H9 (cell line): ENCODE measurements at regions not wholly inside any gene's neighbourhood (a gene's known extent, or its start where the extent isn't known, plus 50 kb on each side); places are given as distances from the start of the nearest gene placed in this dataset.

Experiments
- DNase-seq: peaks from one replicate; pipeline ENCODE4 v3.0.0-alpha.2; 2017
- H2AFZ ChIP-seq: one replicate; pipeline ENCODE4 v1.6.1; 2013; ENCODE audit warnings: mild to moderate bottlenecking, low read length, control low read depth, moderate library complexity
- H2AK5ac ChIP-seq: 2 replicates; pipeline ENCODE4 v1.6.1; 2013; ENCODE audit warnings: low read length, control low read depth, mixed read lengths; ENCODE audit not compliant: insufficient read length
- H2BK120ac ChIP-seq: one replicate; pipeline ENCODE4 v1.6.1; 2013; ENCODE audit warnings: low read depth, mild to moderate bottlenecking, low read length, control low read depth, inconsistent platforms; ENCODE audit not compliant: poor library complexity, severe bottlenecking
- H2BK12ac ChIP-seq: 2 replicates; pipeline ENCODE4 v1.6.1; 2013; ENCODE audit warnings: low read length, control low read depth, mixed read lengths, low read depth; ENCODE audit not compliant: insufficient read length
- H2BK15ac ChIP-seq: 2 replicates; pipeline ENCODE4 v1.6.1; 2013; ENCODE audit warnings: low read depth, low read length, control low read depth
- H2BK20ac ChIP-seq: one replicate; pipeline ENCODE4 v1.6.1; 2013; ENCODE audit warnings: low read depth, mild to moderate bottlenecking, low read length, control low read depth, inconsistent platforms; ENCODE audit not compliant: poor library complexity, severe bottlenecking
- H2BK5ac ChIP-seq: 2 replicates; pipeline ENCODE4 v1.6.1; 2013; ENCODE audit warnings: low read length, control low read depth, mixed read lengths; ENCODE audit not compliant: insufficient read length
- H3K14ac ChIP-seq: 2 replicates; pipeline ENCODE4 v1.6.1; 2013; ENCODE audit warnings: low read length, control low read depth; ENCODE audit not compliant: insufficient read depth
- H3K18ac ChIP-seq: 2 replicates; pipeline ENCODE4 v1.6.1; 2013; ENCODE audit warnings: low read depth, mild to moderate bottlenecking, mixed read lengths, low read length, control low read depth; ENCODE audit not compliant: insufficient read length
- H3K23ac ChIP-seq: 2 replicates; pipeline ENCODE4 v1.6.1; 2013; ENCODE audit warnings: low read length, control low read depth, mixed read lengths, low read depth; ENCODE audit not compliant: insufficient read length
- H3K23me2 ChIP-seq: 2 replicates; pipeline ENCODE4 v1.6.1; 2013; ENCODE audit warnings: low read depth, mild to moderate bottlenecking, mixed read lengths, low read length, control low read depth; ENCODE audit not compliant: insufficient read length, poor library complexity, severe bottlenecking
- H3K27ac ChIP-seq: 2 replicates; pipeline ENCODE4 v1.5.1; 2013; ENCODE audit warnings: low read length, control low read depth, mixed read lengths, low read depth; ENCODE audit not compliant: insufficient read length
- H3K27me3 ChIP-seq: 2 replicates; pipeline ENCODE4 v1.6.1; 2013; ENCODE audit warnings: low read length, control low read depth, inconsistent platforms; ENCODE audit not compliant: insufficient read depth
- H3K4ac ChIP-seq: 2 replicates; pipeline ENCODE4 v1.6.1; 2013; ENCODE audit warnings: low read depth, mild to moderate bottlenecking, control low read depth, inconsistent platforms, low read length, moderate library complexity
- H3K4me1 ChIP-seq: 2 replicates; pipeline ENCODE4 v1.6.1; 2013; ENCODE audit warnings: low read length, control low read depth, inconsistent platforms; ENCODE audit not compliant: insufficient read depth
- H3K4me2 ChIP-seq: 2 replicates; pipeline ENCODE4 v1.6.1; 2013; ENCODE audit warnings: low read length, control low read depth, mixed read lengths; ENCODE audit not compliant: insufficient read length, insufficient read depth
- H3K56ac ChIP-seq: 2 replicates; pipeline ENCODE4 v1.6.1; 2013; ENCODE audit warnings: low read depth, mild to moderate bottlenecking, mixed read lengths, low read length, control low read depth; ENCODE audit not compliant: insufficient read length
- H3K79me1 ChIP-seq: 2 replicates; pipeline ENCODE4 v1.6.1; 2013; ENCODE audit warnings: low read depth, mild to moderate bottlenecking, moderate library complexity, low read length, control low read depth, inconsistent platforms; ENCODE audit not compliant: insufficient read depth, poor library complexity, severe bottlenecking
- H3K79me2 ChIP-seq: 2 replicates; pipeline ENCODE4 v1.6.1; 2013; ENCODE audit warnings: low read length, control low read depth, inconsistent platforms; ENCODE audit not compliant: insufficient read depth
- H3K9ac ChIP-seq: 2 replicates; pipeline ENCODE4 v1.6.1; 2013; ENCODE audit warnings: low read length, control low read depth, mixed read lengths; ENCODE audit not compliant: insufficient read length; ENCODE audit errors: extremely low read depth
- H3K9me3 ChIP-seq: one replicate; pipeline ENCODE4 v1.6.1; 2013; ENCODE audit warnings: low read depth, low read length, inconsistent platforms; ENCODE audit not compliant: control insufficient read depth
- H3T11ph ChIP-seq: one replicate; pipeline ENCODE4 v1.6.1; 2013; ENCODE audit warnings: mild to moderate bottlenecking, low read length, control low read depth, inconsistent platforms
- H4K20me1 ChIP-seq: one replicate; pipeline ENCODE4 v1.6.1; 2013; ENCODE audit not compliant: control insufficient read depth, insufficient read length, insufficient read depth
- H4K5ac ChIP-seq: 2 replicates; pipeline ENCODE4 v1.6.1; 2013; ENCODE audit warnings: low read depth, mild to moderate bottlenecking, mixed read lengths, low read length, control low read depth; ENCODE audit not compliant: insufficient read length
- H4K8ac ChIP-seq: replicated peaks from 2 replicates; pipeline ENCODE4 v1.6.1; 2013; ENCODE audit warnings: low read length, control low read depth, mixed read lengths, low read depth; ENCODE audit not compliant: insufficient read length
- H4K91ac ChIP-seq: 2 replicates; pipeline ENCODE4 v1.6.1; 2013; ENCODE audit warnings: low read depth, mild to moderate bottlenecking, moderate library complexity, mixed read lengths, low read length, control low read depth; ENCODE audit not compliant: insufficient read length
- H3K27ac Mint-ChIP-seq, 3 experiments: 2 replicates in 2 of 3; 3 replicates in 1 of 3; pipeline ENCODE4 v1.8.0; 2020 to 2021; ENCODE audit warnings: mixed read lengths in 3 of 3, mild to moderate bottlenecking in 1 of 3, moderate library complexity in 1 of 3
- H3K27me3 Mint-ChIP-seq: 2 replicates; pipeline ENCODE4 v1.8.0; 2021; ENCODE audit warnings: low read depth, mild to moderate bottlenecking, moderate library complexity, mixed read lengths
- H3K36me3 Mint-ChIP-seq, 3 experiments: 2 replicates in 2 of 3; 3 replicates in 1 of 3; pipeline ENCODE4 v1.8.0; 2020 to 2021; ENCODE audit warnings: low read depth in 3 of 3, mixed read lengths in 3 of 3; ENCODE audit not compliant: insufficient read depth in 1 of 3
- H3K4me1 Mint-ChIP-seq, 2 experiments: 2 replicates each; pipeline ENCODE4 v1.8.0; 2020; ENCODE audit warnings: mixed read lengths in 2 of 2
- H3K4me3 Mint-ChIP-seq, 2 experiments: 2 replicates in 1 of 2; 3 replicates in 1 of 2; pipeline ENCODE4 v1.8.0; 2020 to 2021; ENCODE audit warnings: mild to moderate bottlenecking in 2 of 2, mixed read lengths in 2 of 2, moderate library complexity in 1 of 2
- H3K9me3 Mint-ChIP-seq, 2 experiments: 2 replicates in 1 of 2; 3 replicates in 1 of 2; pipeline ENCODE4 v1.8.0; 2020; ENCODE audit warnings: mild to moderate bottlenecking in 2 of 2, mixed read lengths in 2 of 2, moderate library complexity in 1 of 2
- WGBS: extraction: QIAGEN DNeasy Blood & Tissue Kit; methylation state at CpG from one replicate; pipeline ENCODE4 v1.1.7; 2013; ENCODE audit warnings: missing lambda C conversion rate, low lambda C conversion rate, mixed read lengths; ENCODE audit not compliant: insufficient read length; ENCODE audit errors: extremely low coverage; 5-methylcytosine and 5-hydroxymethylcytosine counted together
- TF ChIP-seq, protein P1 (sequence below): fragments of 200-600 bp; sonication (generic); conservative IDR thresholded peaks from 3 replicates; pipeline ENCODE4 v1.8.0; 2021; ENCODE audit warnings: antibody characterized with exemption, mild to moderate bottlenecking

DNA sequence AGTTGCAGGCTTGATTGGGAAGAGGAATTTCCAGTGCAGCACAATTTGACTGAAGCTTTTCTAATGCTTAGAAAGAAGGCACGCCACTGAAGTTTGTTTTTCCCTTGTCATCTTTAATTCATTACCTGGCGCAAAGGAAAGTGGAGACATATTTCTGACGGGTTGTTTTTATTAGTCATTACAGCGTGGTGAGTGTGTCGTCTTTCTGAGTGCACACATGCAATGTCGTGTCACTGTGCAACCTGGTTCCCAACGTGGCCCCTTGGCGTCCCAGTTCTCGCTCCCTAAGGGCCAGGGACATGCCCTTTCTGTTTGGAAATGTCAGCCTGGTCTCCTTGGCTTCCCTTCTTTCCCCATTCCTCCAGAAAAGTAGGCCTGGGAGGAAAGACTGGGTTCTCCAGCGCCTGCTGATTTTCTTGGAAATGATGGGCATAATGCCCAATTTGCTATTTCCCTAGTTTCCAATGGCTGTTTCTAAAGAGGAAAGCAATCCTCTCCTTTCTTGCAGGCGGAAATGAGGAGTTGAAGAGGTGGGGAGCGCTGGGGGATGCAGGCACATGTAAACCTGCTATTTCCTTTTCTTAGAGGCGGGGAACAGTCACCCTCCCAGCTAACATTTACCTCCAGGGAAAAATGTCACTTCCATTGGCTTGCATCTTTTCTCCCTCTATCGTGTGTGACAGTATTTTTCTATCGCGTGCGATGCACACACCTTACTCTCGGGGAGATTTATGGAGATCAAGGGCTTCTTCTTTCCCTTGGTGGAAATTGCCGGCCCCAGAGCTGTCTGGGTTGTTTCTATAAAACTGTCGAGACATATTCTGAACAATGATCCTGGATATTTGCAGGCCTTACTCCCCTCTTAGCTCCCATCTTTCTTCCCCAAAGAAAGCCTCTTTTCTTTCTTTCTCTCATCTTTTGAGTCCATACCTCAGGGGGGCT lies 249.8 kb downstream of the ARHGAP12 start:
- Histone ChIP-seq H2BK15ac (no peak overlapping the region), H3K4me1 (no peaks in the 10 kb centered on the region; the same call in 1 of the 2 replicates), H3K79me2 (no peaks in the 10 kb centered on the region), H4K5ac (no peak overlapping the region), H4K20me1 (no peaks in the 10 kb centered on the region), H2AK5ac (no peak overlapping the region), H2BK120ac (no peak overlapping the region), H3K4ac (no peak overlapping the region), H2BK5ac (no peak overlapping the region), H4K8ac (no peak overlapping the region), H3K27me3 (no peaks in the 10 kb centered on the region), H4K91ac (no peak overlapping the region), H2BK12ac (no peak overlapping the region), H3K18ac (no peak overlapping the region), H3K9ac (no peak overlapping the region), H3K79me1 (no peaks in the 10 kb centered on the region), H3K4me2 (no peak overlapping the region), H3K23me2 (no peaks in the 10 kb centered on the region), H3K56ac (no peak overlapping the region), H3K14ac (no peak overlapping the region), H3T11ph (no peak overlapping the region), H2AFZ (no peak overlapping the region), H3K27ac (no peak overlapping the region), H3K23ac (no peak overlapping the region), H3K9me3 (peaks cover 16% of the 10 kb centered on the region), H2BK20ac (no peak overlapping the region)
- peaks cover 23% of the 10 kb centered on the region in 2 experiments for H3K4me1 Mint-ChIP-seq
- peaks cover 40 to 56% of the 10 kb centered on the region in 2 experiments for H3K9me3 Mint-ChIP-seq
- DNase-seq: no peak
- no CpG with 5 or more reads among the region's 20 CpGs for WGBS
- peaks cover 12 to 45% (median 16%) of the 10 kb centered on the region in 3 experiments for H3K36me3 Mint-ChIP-seq
- H3K27ac Mint-ChIP-seq: peak overlapping the region in 1 of 3 experiments; percentile 9; a peak in 2 of 7 replicates
- TF ChIP-seq, protein P1, sequence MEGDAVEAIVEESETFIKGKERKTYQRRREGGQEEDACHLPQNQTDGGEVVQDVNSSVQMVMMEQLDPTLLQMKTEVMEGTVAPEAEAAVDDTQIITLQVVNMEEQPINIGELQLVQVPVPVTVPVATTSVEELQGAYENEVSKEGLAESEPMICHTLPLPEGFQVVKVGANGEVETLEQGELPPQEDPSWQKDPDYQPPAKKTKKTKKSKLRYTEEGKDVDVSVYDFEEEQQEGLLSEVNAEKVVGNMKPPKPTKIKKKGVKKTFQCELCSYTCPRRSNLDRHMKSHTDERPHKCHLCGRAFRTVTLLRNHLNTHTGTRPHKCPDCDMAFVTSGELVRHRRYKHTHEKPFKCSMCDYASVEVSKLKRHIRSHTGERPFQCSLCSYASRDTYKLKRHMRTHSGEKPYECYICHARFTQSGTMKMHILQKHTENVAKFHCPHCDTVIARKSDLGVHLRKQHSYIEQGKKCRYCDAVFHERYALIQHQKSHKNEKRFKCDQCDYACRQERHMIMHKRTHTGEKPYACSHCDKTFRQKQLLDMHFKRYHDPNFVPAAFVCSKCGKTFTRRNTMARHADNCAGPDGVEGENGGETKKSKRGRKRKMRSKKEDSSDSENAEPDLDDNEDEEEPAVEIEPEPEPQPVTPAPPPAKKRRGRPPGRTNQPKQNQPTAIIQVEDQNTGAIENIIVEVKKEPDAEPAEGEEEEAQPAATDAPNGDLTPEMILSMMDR: no peak
- H3K4me3 Mint-ChIP-seq: no peak overlapping the region
- H3K27me3 Mint-ChIP-seq: peaks cover 9% of the 10 kb centered on the region
